DND-41 (cell line): ENCODE measurements at regions not wholly inside any gene's neighbourhood (a gene's known extent, or its start where the extent isn't known, plus 50 kb on each side); places are given as distances from the start of the nearest gene placed in this dataset.

Experiments
- ATAC-seq: fragments of 200-7000 bp; cut with Tn5 transposase; 3 replicates; pipeline ENCODE4 v1.9.1; 2021; ENCODE audit warnings: low read depth; ENCODE audit not compliant: insufficient read depth
- DNase-seq: peaks from one replicate; pipeline ENCODE4 v3.0.0-alpha.2; 2020
- H2AFZ ChIP-seq: 2 replicates; pipeline ENCODE4 v1.6.0; 2012; ENCODE audit warnings: low read depth, low read length
- H3K27ac ChIP-seq: 2 replicates; pipeline ENCODE4 v1.5.1; 2012; ENCODE audit warnings: low read length, inconsistent platforms
- H3K27me3 ChIP-seq: fragments of 200-600 bp; sonication (generic); 2 replicates; pipeline ENCODE4 v1.6.0; 2012; ENCODE audit warnings: low read length, mild to moderate bottlenecking, inconsistent platforms; ENCODE audit not compliant: insufficient read depth, poor library complexity
- H3K36me3 ChIP-seq: 2 replicates; pipeline ENCODE4 v1.5.1; 2012; ENCODE audit warnings: low read length, inconsistent platforms; ENCODE audit not compliant: insufficient read depth
- H3K4me1 ChIP-seq: 2 replicates; pipeline ENCODE4 v1.5.1; 2012; ENCODE audit warnings: mild to moderate bottlenecking, low read length; ENCODE audit not compliant: insufficient read depth
- H3K4me2 ChIP-seq: 2 replicates; pipeline ENCODE4 v1.6.0; 2012; ENCODE audit warnings: mild to moderate bottlenecking, moderate library complexity, low read length, inconsistent platforms; ENCODE audit not compliant: insufficient read depth
- H3K4me3 ChIP-seq, 2 experiments: fragments of 200-600 bp in 1 of 2; shearing (Covaris generic) in 1 of 2; 2 replicates each; pipeline ENCODE4 v1.5.1; 2012 to 2016; ENCODE audit warnings: inconsistent platforms in 2 of 2, low read length in 2 of 2, mild to moderate bottlenecking in 2 of 2, low read depth in 1 of 2, moderate library complexity in 1 of 2
- H3K79me2 ChIP-seq: 2 replicates; pipeline ENCODE4 v1.6.0; 2012; ENCODE audit warnings: low read length, inconsistent platforms; ENCODE audit not compliant: insufficient read depth
- H3K9ac ChIP-seq: 2 replicates; pipeline ENCODE4 v1.6.0; 2012; ENCODE audit warnings: low read depth, mild to moderate bottlenecking, inconsistent platforms, low read length, moderate library complexity
- H3K9me3 ChIP-seq: 2 replicates; pipeline ENCODE4 v1.5.1; 2012; ENCODE audit warnings: low read length, moderate library complexity, mild to moderate bottlenecking, inconsistent platforms; ENCODE audit not compliant: insufficient read depth, severe bottlenecking
- H4K20me1 ChIP-seq: 2 replicates; pipeline ENCODE4 v1.6.0; 2012; ENCODE audit warnings: low read length; ENCODE audit not compliant: insufficient read depth
- CTCF ChIP-seq: IDR thresholded peaks from 2 replicates; pipeline ENCODE4 v1.5.1; 2012; ENCODE audit warnings: borderline replicate concordance, low read length, moderate library complexity, mild to moderate bottlenecking; ENCODE audit not compliant: poor library complexity, severe bottlenecking; ENCODE audit errors: extremely low read depth
- EZH2 ChIP-seq: IDR thresholded peaks from 3 replicates; pipeline ENCODE4 v1.6.1; 2012; ENCODE audit warnings: borderline replicate concordance, low read depth, mild to moderate bottlenecking, moderate library complexity, low read length, inconsistent platforms; ENCODE audit not compliant: severe bottlenecking

GRCh38 chr20:20793591-20793990 lies 81.1 kb upstream of the RALGAPA2 start:
- H2AFZ ChIP-seq: no peak overlapping the region

GRCh38 chr20:20791664-20792568 lies 79.5 kb upstream of the RALGAPA2 start:
- Histone ChIP-seq H2AFZ (no peak overlapping the region), H3K27ac (no peak overlapping the region), H3K4me3 (no peak overlapping the region), H3K9ac (no peak overlapping the region), H3K4me1 (no peaks in the 10 kb centered on the region), H3K27me3 (peaks cover 5% of the 10 kb centered on the region), H3K4me2 (no peak overlapping the region), H4K20me1 (no peaks in the 10 kb centered on the region), H3K79me2 (no peaks in the 10 kb centered on the region), H3K9me3 (peaks cover 2% of the 10 kb centered on the region), H3K36me3 (no peaks in the 10 kb centered on the region)
- DNase-seq (no peak), ATAC-seq (no peak)
- no peak for TF ChIP-seq EZH2
- TF ChIP-seq CTCF: no peak

More at GRCh38 chr20:20793591-20793990, 81.1 kb upstream of the RALGAPA2 start:
- ATAC-seq: no peak
- Histone ChIP-seq H4K20me1 (no peaks in the 10 kb centered on the region), H3K4me1 (no peaks in the 10 kb centered on the region), H3K27ac (no peak overlapping the region), H3K4me3 (no peak overlapping the region), H3K4me2 (no peak overlapping the region), H3K36me3 (no peaks in the 10 kb centered on the region), H3K9ac (no peak overlapping the region), H3K27me3 (peaks cover 5% of the 10 kb centered on the region), H3K79me2 (no peaks in the 10 kb centered on the region), H3K9me3 (no peaks in the 10 kb centered on the region)
- TF ChIP-seq EZH2: no peak
- no peak for TF ChIP-seq CTCF
- no peak for DNase-seq

GRCh38 chr20:20788308-20788707 lies 75.9 kb upstream of the RALGAPA2 start:
- ATAC-seq: no peak
- no peak overlapping the region for H3K27ac ChIP-seq

More at GRCh38 chr20:20788308-20788707, 75.9 kb upstream of the RALGAPA2 start:
- peaks cover 4% of the 10 kb centered on the region for H3K9me3 ChIP-seq
- TF ChIP-seq EZH2 (no peak), CTCF (no peak)
- no peaks in the 10 kb centered on the region for H3K36me3 ChIP-seq
- no peaks in the 10 kb centered on the region for H4K20me1 ChIP-seq
- DNase-seq: no peak
- H3K79me2 ChIP-seq: no peaks in the 10 kb centered on the region
- H3K4me2 ChIP-seq: no peak overlapping the region
- no peak overlapping the region for H3K9ac ChIP-seq
- H3K27me3 ChIP-seq: peaks cover 2% of the 10 kb centered on the region
- H2AFZ ChIP-seq: no peak overlapping the region
- no peaks in the 10 kb centered on the region for H3K4me1 ChIP-seq
- no peak overlapping the region for H3K4me3 ChIP-seq
